K562 (cell line): ENCODE measurements at regions not wholly inside any gene's neighbourhood (a gene's known extent, or its start where the extent isn't known, plus 50 kb on each side); places are given as distances from the start of the nearest gene placed in this dataset.

Experiments used
- ATAC-seq: fragments of 200-7000 bp; cut with Tn5 transposase; 3 replicates; pipeline ENCODE4 v1.9.1; 2020; ENCODE audit warnings: moderate library complexity
- BruUV-seq: library from RNA; stranded (reverse); fragments of 400-500 nt; replicated peaks from 2 replicates; lab custom pipeline; 2021; lab: Mats Ljungman, UMichigan
- CTCF ChIA-PET: fragments of 300-600 bp; formaldehyde crosslinking; extraction: SDS; loops from one replicate; lab custom pipeline; 2021; ENCODE audit warnings: low intra/inter-chr PET ratio; lab: Yijun Ruan, JAX
- POLR2A ChIA-PET: fragments of 300-600, 350-650 bp; sonication (Branson Sonifier 250); formaldehyde crosslinking; extraction: SDS; loops from one replicate; lab custom pipeline; 2021; ENCODE audit warnings: antibody characterized with exemption, inconsistent platforms; lab: Yijun Ruan, JAX
- DNase-seq, 4 experiments: peaks; one replicate each; pipeline versions ENCODE4 v3.0.0 to v3.0.0-alpha.2; 2011 to 2018; ENCODE audit warnings: low spot score in 3 of 4, mixed read lengths in 3 of 4; ENCODE audit errors: extremely low read depth in 1 of 4
- FAIRE-seq: peaks from 2 replicates; lab custom pipeline; 2011; peaks lifted over from hg19 to GRCh38; lab: Jason Lieb, UNC
- H2AFZ ChIP-seq: 2 replicates; pipeline ENCODE4 v1.6.0; 2011; ENCODE audit warnings: low read depth, low read length, control low read depth, inconsistent platforms
- H3K27ac ChIP-seq: fragments of 200-600 bp; 3 replicates; pipeline ENCODE4 v1.8.0; 2011; ENCODE audit warnings: low read depth, mild to moderate bottlenecking, control low read depth, inconsistent platforms, low read length, moderate library complexity, mixed read lengths; ENCODE audit errors: extremely low read depth
- H3K27me3 ChIP-seq, 2 experiments: fragments of 300-600 bp in 1 of 2; 2 replicates in 1 of 2; 3 replicates in 1 of 2; pipeline versions ENCODE4 v1.6.0 to v1.8.0; 2011; ENCODE audit warnings: inconsistent platforms in 2 of 2, low read length in 2 of 2, mild to moderate bottlenecking in 1 of 2, mixed read lengths in 1 of 2, moderate library complexity in 1 of 2; ENCODE audit not compliant: control insufficient read depth in 2 of 2, insufficient read depth in 2 of 2
- H3K36me3 ChIP-seq: fragments of 300-600 bp; 3 replicates; pipeline ENCODE4 v1.8.0; 2011; ENCODE audit warnings: mild to moderate bottlenecking, low read length, inconsistent platforms; ENCODE audit not compliant: control insufficient read depth, insufficient read depth
- H3K4me1 ChIP-seq, 2 experiments: fragments of 200-600 bp in 1 of 2; replicated peaks in 1 of 2; 2 replicates in 1 of 2; 3 replicates in 1 of 2; pipeline versions ENCODE4 v1.5.1 to v1.8.0; 2011; ENCODE audit warnings: inconsistent platforms in 2 of 2, low read length in 2 of 2, mild to moderate bottlenecking in 1 of 2, mixed read lengths in 1 of 2, moderate library complexity in 1 of 2; ENCODE audit not compliant: control insufficient read depth in 2 of 2, insufficient read depth in 2 of 2
- H3K4me2 ChIP-seq: 2 replicates; pipeline ENCODE4 v1.6.1; 2011; ENCODE audit warnings: low read length, control low read depth, inconsistent platforms, mixed read lengths; ENCODE audit not compliant: insufficient read depth
- H3K4me3 ChIP-seq: fragments of 200-600 bp; sonication (generic), shearing (Covaris generic); 2 replicates; pipeline ENCODE4 v1.5.1; 2016; ENCODE audit warnings: control low read depth, inconsistent platforms
- H3K79me2 ChIP-seq: fragments of 200-600 bp; 3 replicates; pipeline ENCODE4 v1.8.0; 2011; ENCODE audit warnings: low read length, inconsistent platforms; ENCODE audit not compliant: control insufficient read depth, insufficient read depth
- H3K9ac ChIP-seq, 2 experiments: 2 replicates each; pipeline versions ENCODE4 v1.6.0 to v1.6.1; 2011; ENCODE audit warnings: low read depth in 2 of 2, low read length in 2 of 2, control low read depth in 1 of 2, inconsistent platforms in 1 of 2, mild to moderate bottlenecking in 1 of 2, mixed read lengths in 1 of 2; ENCODE audit not compliant: insufficient read depth in 1 of 2
- H3K9me1 ChIP-seq: one replicate; pipeline ENCODE4 v1.6.0; 2011; ENCODE audit warnings: inconsistent platforms, mild to moderate bottlenecking, low read length, moderate library complexity; ENCODE audit not compliant: control insufficient read depth, insufficient read depth
- H3K9me3 ChIP-seq: replicated peaks from 2 replicates; pipeline ENCODE4 v1.5.1; 2011; ENCODE audit warnings: low read depth, low read length, inconsistent platforms; ENCODE audit not compliant: control insufficient read depth, insufficient read depth
- H4K20me1 ChIP-seq: replicated peaks from 2 replicates; pipeline ENCODE4 v1.6.1; 2011; ENCODE audit warnings: low read length, inconsistent platforms, mixed read lengths; ENCODE audit not compliant: control insufficient read depth, insufficient read depth
- DACH1 ChIP-seq: fragments of 450-650 bp; IDR thresholded peaks from 2 replicates; pipeline ENCODE4 v1.6.1; 2018; ENCODE audit not compliant: partially characterized antibody
- L3MBTL2 ChIP-seq: fragments of 450-650 bp; IDR thresholded peaks from 2 replicates; pipeline ENCODE4 v1.6.1; 2016; ENCODE audit warnings: mild to moderate bottlenecking, moderate library complexity
- MYC ChIP-seq, 2 experiments: fragments of 250-450 bp in 1 of 2; sonication (Bioruptor Pico) in 1 of 2; IDR thresholded peaks; 2 replicates each; pipeline versions ENCODE4 v1.5.1 to v1.6.1; 2012 to 2021; ENCODE audit warnings: low read depth in 2 of 2, borderline replicate concordance in 1 of 2, improper control_type of control experiment in 1 of 2, low read length in 1 of 2, mild to moderate bottlenecking in 1 of 2, moderate library complexity in 1 of 2
- SPI1 ChIP-seq: IDR thresholded peaks from 2 replicates; pipeline ENCODE4 v1.6.1; 2011; ENCODE audit warnings: low read depth, low read length, control low read depth, borderline replicate concordance
- TOE1 ChIP-seq, 2 experiments: fragments of 450-650 bp in 1 of 2; sonication (generic) in 1 of 2; formaldehyde crosslinking in 1 of 2; IDR thresholded peaks; 2 replicates each; pipeline versions ENCODE4 v1.7.1 to v1.8.0; 2016 to 2022; ENCODE audit warnings: borderline replicate concordance in 2 of 2, mild to moderate bottlenecking in 2 of 2, antibody characterized with exemption in 1 of 2, inconsistent platforms in 1 of 2, low read depth in 1 of 2, missing genetic modification reagents in 1 of 2, moderate library complexity in 1 of 2
- ZFP1 ChIP-seq: fragments of 450-650 bp; formaldehyde crosslinking; IDR thresholded peaks from 2 replicates; pipeline ENCODE4 v1.4.0; 2020; ENCODE audit warnings: mild to moderate bottlenecking, mixed read lengths
- ZNF217 ChIP-seq: sonication (generic); formaldehyde crosslinking; IDR thresholded peaks from 2 replicates; pipeline ENCODE4 v1.8.0; 2022; ENCODE audit warnings: mild to moderate bottlenecking, missing genetic modification reagents
- ZNF311 ChIP-seq: fragments of 250-450 bp; sonication (Bioruptor Pico); IDR thresholded peaks from 2 replicates; pipeline ENCODE4 v1.4.0; 2020; ENCODE audit warnings: mild to moderate bottlenecking, moderate library complexity
- WGBS: fragments of 100-300 bp; shearing (Covaris generic); methylation state at CpG from one replicate; pipeline ENCODE4 v1.1.6; 2016; ENCODE audit warnings: low coverage, mixed read lengths; ENCODE audit not compliant: insufficient coverage; ENCODE audit errors: missing lambda C conversion rate; 5-methylcytosine and 5-hydroxymethylcytosine counted together
- in situ Hi-C: fragments of 300-500 bp; cut with MboI; formaldehyde crosslinking; loops from 4 replicates; pipeline ENCODE4 v1.15.0; 2018; ENCODE audit warnings: inconsistent platforms, mixed read lengths
- intact Hi-C: fragments of 100-400 bp; cut with micrococcal nuclease; formaldehyde crosslinking; loops from 2 replicates; pipeline ENCODE4 v1.14.2; 2022
- TF ChIP-seq, protein P1 (sequence below): sonication (generic); formaldehyde crosslinking; IDR thresholded peaks from 2 replicates; pipeline ENCODE4 v1.8.0; 2023; ENCODE audit warnings: mild to moderate bottlenecking, missing genetic modification reagents
- TF ChIP-seq, protein P2 (sequence below): fragments of 450-650 bp; IDR thresholded peaks from 2 replicates; pipeline ENCODE4 v1.6.1; 2017; ENCODE audit warnings: mild to moderate bottlenecking, moderate library complexity

DNA sequence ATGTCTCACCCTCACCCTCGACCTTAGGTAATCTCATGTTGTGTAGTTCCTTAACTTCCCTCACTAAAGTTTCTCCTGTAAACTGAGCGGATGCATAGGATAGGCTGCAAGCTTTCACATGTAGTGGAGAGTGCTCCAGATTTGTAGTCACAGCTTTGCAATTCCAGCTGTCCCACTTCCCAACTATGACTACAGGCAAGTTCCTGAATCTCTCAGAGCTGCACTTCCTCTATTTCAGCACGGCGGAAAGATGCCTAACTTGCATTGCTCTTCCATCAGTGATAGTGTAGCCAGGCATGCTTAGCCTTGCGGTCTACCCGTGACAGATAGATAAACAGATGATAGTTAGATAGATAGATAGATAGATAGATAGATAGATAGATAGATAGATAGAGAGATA lies 183.1 kb upstream of the CCDC68 start:
- no peak overlapping the region for H3K9ac ChIP-seq
- FAIRE-seq (no peak), DNase-seq (no peak), ATAC-seq (no peak)
- H3K4me2 ChIP-seq, result no peak overlapping the region
- intact Hi-C loops, result no loop called here
- no peaks in the 10 kb centered on the region for H3K9me1 ChIP-seq
- BruUV-seq, result no TSS peak
- H3K4me1 ChIP-seq, result no peaks in the 10 kb centered on the region
- H3K9me3 ChIP-seq, result no peaks in the 10 kb centered on the region
- no peaks in the 10 kb centered on the region for H4K20me1 ChIP-seq
- H3K79me2 ChIP-seq, result no peaks in the 10 kb centered on the region
- in situ Hi-C loops, result no loop called here
- no peak overlapping the region for H3K4me3 ChIP-seq
- H3K27me3 ChIP-seq, result peaks cover 0 to 2% of the 10 kb centered on the region in 2 experiments; a peak in 1 of 5 replicates
- no peak overlapping the region for H2AFZ ChIP-seq
- ChIA-PET CTCF (no interaction called here), POLR2A (interaction anchor here (0.7 kb wide), 1 partner anchor 123 kb away, joined by 3 read pairs; no protein-coding TSS in a partner anchor)
- H3K27ac ChIP-seq, result no peak overlapping the region
- no peaks in the 10 kb centered on the region for H3K36me3 ChIP-seq
- TF ChIP-seq DACH1 (peak; percentile 69), SPI1 (peak; percentile 71; the same call in 1 of the 2 replicates), L3MBTL2 (no peak)
- 7% methylated on average over 6 of the region's 6 CpGs for WGBS

DNA sequence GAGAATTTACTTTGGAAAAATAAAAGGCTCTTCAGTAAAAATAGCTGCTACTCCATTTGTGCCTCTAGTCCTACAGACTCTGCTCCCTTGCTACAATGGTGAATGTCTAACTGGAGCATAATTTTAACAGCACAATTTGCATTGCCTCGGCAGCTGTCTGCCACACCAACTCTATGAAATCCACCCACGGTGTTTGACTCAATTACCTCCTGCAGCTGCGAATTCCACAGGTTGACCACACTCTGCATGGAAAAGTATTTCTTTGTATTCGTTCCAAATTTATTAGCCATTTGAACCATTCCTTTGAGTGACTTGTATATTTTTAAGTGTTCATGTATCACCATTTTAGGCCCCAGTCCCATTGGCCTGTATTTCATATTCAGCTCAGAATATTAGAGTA lies 182.1 kb upstream of the CCDC68 start:
- ChIA-PET CTCF (no interaction called here), POLR2A (interaction anchor here (0.7 kb wide), 1 partner anchor 29 kb away, joined by 3 read pairs; no protein-coding TSS in a partner anchor)
- intact Hi-C loops (no loop called here), in situ Hi-C loops (no loop called here)
- no peaks in the 10 kb centered on the region for H3K4me1 ChIP-seq
- no TSS peak for BruUV-seq
- H3K79me2 ChIP-seq, result no peaks in the 10 kb centered on the region
- ATAC-seq (no peak), DNase-seq (no peak), FAIRE-seq (no peak)
- H3K27ac ChIP-seq, result no peak overlapping the region
- 3% methylated on average over 4 of the region's 4 CpGs for WGBS
- H3K4me2 ChIP-seq, result no peak overlapping the region
- H3K9ac ChIP-seq, result no peak overlapping the region
- peaks cover 0 to 2% of the 10 kb centered on the region in 2 experiments; a peak in 1 of 5 replicates for H3K27me3 ChIP-seq
- no peaks in the 10 kb centered on the region for H3K36me3 ChIP-seq
- H3K9me1 ChIP-seq, result no peaks in the 10 kb centered on the region
- no peak overlapping the region for H2AFZ ChIP-seq
- H3K4me3 ChIP-seq, result no peak overlapping the region
- no peaks in the 10 kb centered on the region for H3K9me3 ChIP-seq
- H4K20me1 ChIP-seq, result no peaks in the 10 kb centered on the region
- TF ChIP-seq ZFP1 (CRISPR knock-in tag), result no peak
- no peak for TF ChIP-seq ZNF217 (CRISPR knock-in tag)
- no peak for TF ChIP-seq TOE1 (IDR thresholded peaks at IDR 0.05; ENCODE audit: borderline replicate concordance)
- no peak for TF ChIP-seq TOE1 (CRISPR knock-in tag; IDR thresholded peaks at IDR 0.05; ENCODE audit: borderline replicate concordance, low read depth)
- TF ChIP-seq, protein P1, sequence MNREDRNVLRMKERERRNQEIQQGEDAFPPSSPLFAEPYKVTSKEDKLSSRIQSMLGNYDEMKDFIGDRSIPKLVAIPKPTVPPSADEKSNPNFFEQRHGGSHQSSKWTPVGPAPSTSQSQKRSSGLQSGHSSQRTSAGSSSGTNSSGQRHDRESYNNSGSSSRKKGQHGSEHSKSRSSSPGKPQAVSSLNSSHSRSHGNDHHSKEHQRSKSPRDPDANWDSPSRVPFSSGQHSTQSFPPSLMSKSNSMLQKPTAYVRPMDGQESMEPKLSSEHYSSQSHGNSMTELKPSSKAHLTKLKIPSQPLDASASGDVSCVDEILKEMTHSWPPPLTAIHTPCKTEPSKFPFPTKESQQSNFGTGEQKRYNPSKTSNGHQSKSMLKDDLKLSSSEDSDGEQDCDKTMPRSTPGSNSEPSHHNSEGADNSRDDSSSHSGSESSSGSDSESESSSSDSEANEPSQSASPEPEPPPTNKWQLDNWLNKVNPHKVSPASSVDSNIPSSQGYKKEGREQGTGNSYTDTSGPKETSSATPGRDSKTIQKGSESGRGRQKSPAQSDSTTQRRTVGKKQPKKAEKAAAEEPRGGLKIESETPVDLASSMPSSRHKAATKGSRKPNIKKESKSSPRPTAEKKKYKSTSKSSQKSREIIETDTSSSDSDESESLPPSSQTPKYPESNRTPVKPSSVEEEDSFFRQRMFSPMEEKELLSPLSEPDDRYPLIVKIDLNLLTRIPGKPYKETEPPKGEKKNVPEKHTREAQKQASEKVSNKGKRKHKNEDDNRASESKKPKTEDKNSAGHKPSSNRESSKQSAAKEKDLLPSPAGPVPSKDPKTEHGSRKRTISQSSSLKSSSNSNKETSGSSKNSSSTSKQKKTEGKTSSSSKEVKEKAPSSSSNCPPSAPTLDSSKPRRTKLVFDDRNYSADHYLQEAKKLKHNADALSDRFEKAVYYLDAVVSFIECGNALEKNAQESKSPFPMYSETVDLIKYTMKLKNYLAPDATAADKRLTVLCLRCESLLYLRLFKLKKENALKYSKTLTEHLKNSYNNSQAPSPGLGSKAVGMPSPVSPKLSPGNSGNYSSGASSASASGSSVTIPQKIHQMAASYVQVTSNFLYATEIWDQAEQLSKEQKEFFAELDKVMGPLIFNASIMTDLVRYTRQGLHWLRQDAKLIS (CRISPR knock-in tag), result no peak
- TF ChIP-seq MYC (IDR thresholded peaks at IDR 0.05; ENCODE audit: low read depth, low read length), result no peak
- no peak for TF ChIP-seq MYC (CRISPR knock-in tag; IDR thresholded peaks at IDR 0.05; ENCODE audit: borderline replicate concordance, low read depth)
- TF ChIP-seq ZNF311, result no peak
- TF ChIP-seq, protein P2, sequence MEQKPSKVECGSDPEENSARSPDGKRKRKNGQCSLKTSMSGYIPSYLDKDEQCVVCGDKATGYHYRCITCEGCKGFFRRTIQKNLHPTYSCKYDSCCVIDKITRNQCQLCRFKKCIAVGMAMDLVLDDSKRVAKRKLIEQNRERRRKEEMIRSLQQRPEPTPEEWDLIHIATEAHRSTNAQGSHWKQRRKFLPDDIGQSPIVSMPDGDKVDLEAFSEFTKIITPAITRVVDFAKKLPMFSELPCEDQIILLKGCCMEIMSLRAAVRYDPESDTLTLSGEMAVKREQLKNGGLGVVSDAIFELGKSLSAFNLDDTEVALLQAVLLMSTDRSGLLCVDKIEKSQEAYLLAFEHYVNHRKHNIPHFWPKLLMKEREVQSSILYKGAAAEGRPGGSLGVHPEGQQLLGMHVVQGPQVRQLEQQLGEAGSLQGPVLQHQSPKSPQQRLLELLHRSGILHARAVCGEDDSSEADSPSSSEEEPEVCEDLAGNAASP, result no peak
